ENCODE measurements at regions not wholly inside any gene's neighbourhood (a gene's known extent, or its start where the extent isn't known, plus 50 kb on each side); places are given as distances from the start of the nearest gene placed in this dataset.

DNA sequence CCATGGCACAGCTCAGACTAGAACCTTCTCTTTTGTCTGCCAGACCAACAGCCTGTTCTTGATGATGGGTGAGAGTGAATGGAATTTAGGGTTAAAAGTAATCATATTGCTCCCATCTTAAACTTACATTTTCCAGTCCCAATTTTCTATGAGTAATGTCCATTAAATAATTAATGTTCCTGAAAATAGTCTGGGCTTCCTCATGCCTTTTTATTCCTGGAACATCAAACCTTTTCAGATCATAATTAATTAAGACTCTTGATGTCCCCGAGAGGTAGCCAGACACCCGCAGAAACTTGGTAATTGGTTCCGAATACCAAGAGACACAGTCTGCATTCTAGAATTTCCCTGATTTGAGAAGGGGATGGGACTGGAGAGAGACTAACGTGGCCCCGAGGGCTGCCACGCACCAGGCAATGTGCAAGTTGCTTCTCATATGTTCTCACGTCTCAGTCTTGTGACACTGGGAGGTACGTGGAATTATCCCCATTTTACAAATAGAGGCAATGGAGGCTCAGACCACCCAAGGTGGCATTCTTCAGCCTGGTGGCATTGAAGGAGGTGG is 78.6 kb upstream of the TOX2 start:
- no peaks in the 10 kb centered on the region for H3K4me1 Mint-ChIP-seq
- no peak overlapping the region for H3K27ac Mint-ChIP-seq
- TF ChIP-seq, protein P1, sequence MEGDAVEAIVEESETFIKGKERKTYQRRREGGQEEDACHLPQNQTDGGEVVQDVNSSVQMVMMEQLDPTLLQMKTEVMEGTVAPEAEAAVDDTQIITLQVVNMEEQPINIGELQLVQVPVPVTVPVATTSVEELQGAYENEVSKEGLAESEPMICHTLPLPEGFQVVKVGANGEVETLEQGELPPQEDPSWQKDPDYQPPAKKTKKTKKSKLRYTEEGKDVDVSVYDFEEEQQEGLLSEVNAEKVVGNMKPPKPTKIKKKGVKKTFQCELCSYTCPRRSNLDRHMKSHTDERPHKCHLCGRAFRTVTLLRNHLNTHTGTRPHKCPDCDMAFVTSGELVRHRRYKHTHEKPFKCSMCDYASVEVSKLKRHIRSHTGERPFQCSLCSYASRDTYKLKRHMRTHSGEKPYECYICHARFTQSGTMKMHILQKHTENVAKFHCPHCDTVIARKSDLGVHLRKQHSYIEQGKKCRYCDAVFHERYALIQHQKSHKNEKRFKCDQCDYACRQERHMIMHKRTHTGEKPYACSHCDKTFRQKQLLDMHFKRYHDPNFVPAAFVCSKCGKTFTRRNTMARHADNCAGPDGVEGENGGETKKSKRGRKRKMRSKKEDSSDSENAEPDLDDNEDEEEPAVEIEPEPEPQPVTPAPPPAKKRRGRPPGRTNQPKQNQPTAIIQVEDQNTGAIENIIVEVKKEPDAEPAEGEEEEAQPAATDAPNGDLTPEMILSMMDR (IDR thresholded peaks at IDR 0.05; ENCODE audit: unreplicated experiment), result no peak
- no peaks in the 10 kb centered on the region for H3K36me3 Mint-ChIP-seq
- DNase-seq (ENCODE audit: low spot score in 2 of 2, unreplicated experiment in 2 of 2), result no peak
- H3K9me3 Mint-ChIP-seq, result no peaks in the 10 kb centered on the region
- no peak overlapping the region for H3K4me3 Mint-ChIP-seq
- H3K27me3 Mint-ChIP-seq (ENCODE audit: low read depth), result peaks cover 27% of the 10 kb centered on the region

DNA sequence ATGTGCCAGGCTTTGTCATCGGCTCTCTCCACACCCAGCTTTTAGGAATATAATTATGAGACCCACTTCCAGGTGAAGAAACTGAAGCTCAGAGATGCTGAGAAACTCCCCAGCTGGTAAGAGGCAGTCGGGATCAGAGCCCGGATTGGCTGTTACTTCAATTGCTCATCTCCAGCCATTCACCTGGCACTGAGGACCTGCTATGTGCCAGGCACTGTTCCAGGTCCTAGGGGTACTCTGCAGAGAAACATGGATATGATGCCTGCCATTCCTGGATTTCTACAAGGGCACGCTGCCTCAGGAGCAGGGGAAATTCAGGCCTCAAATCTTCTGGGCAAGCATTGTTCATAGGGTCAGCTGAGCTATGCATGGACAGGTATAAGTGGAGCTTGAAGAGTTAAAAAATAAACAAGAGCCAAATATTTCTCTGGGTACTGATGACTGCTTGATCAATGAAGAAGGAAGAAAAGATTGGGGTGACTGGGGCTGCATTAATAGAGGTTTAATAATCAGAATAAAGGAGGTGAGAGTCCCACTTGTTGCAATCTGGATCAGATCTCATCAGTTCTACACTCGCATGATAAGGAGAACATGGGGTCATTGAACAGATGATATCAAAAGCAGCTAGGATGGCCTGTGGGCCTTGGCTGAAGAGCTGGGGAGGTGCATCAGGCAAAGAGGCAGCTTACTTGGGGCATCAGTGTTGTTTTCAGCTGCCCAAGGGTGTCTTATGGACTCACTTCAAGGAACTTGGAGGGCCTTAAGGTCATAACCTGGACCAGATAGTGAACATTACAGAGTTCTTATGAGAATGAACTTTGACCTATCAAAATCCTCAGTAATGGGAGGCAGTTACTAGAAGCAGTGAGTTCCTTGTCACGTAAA is 80.9 kb upstream of the TOX2 start:
- no peaks in the 10 kb centered on the region for H3K4me1 Mint-ChIP-seq
- peaks cover 30% of the 10 kb centered on the region for H3K27me3 Mint-ChIP-seq (ENCODE audit: low read depth)
- TF ChIP-seq, protein P1 (IDR thresholded peaks at IDR 0.05; ENCODE audit: unreplicated experiment), result no peak
- no peaks in the 10 kb centered on the region for H3K36me3 Mint-ChIP-seq
- no peak for DNase-seq (ENCODE audit: low spot score in 2 of 2, unreplicated experiment in 2 of 2)
- H3K27ac Mint-ChIP-seq, result no peak overlapping the region
- H3K9me3 Mint-ChIP-seq, result peaks cover 4% of the 10 kb centered on the region
- no peak overlapping the region for H3K4me3 Mint-ChIP-seq

- H3K36me3 Mint-ChIP-seq, result no peaks in the 10 kb centered on the region
- DNase-seq (ENCODE audit: low spot score in 2 of 2, unreplicated experiment in 2 of 2), result no peak
- H3K27me3 Mint-ChIP-seq (ENCODE audit: low read depth), result peaks cover 38% of the 10 kb centered on the region
- TF ChIP-seq, protein P1 (IDR thresholded peaks at IDR 0.05; ENCODE audit: unreplicated experiment), result no peak
- no peak overlapping the region for H3K4me3 Mint-ChIP-seq
- no peak overlapping the region for H3K27ac Mint-ChIP-seq
- no peaks in the 10 kb centered on the region for H3K4me1 Mint-ChIP-seq
- peaks cover 4% of the 10 kb centered on the region for H3K9me3 Mint-ChIP-seq
Observed at GRCh38 chr20:43832961-43833360, 81.7 kb upstream of the TOX2 start.

DNA sequence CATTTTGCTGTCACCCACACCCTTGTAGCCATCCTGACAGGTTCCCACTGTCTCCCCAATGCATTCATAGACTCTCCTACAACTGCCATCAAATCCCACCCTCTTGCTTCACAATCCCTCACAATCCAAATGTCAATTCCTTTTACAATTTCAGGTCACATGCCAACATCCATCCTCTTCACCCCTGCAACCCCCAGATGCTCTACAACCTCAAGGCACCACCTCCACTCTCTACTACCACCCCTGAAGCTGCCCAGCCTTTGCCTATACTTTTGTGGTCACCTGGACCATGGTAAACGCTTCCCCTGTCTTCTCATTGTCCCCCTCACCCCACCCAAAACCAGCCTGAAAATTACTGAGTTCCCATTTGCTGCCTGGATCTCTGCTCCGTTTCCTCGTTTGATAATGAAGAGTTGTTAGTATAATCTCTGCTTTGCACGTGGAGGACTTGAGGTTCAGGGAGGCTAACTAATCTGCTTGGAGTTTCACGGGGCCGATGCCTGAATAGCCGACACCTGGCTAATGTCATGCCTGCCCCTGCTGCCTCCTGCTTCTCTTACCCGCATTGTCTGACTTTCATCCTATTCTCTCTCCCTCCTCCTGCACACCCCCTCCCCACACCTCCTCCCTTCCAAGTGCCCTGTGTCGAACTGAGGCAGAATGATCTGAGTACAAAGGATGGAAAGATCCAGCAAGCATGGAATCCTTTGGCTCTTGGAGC is 82.4 kb upstream of the TOX2 start:
- Mint-ChIP-seq H3K36me3 (no peaks in the 10 kb centered on the region), H3K27me3 (ENCODE audit: low read depth) (peaks cover 42% of the 10 kb centered on the region), H3K4me1 (no peaks in the 10 kb centered on the region), H3K4me3 (no peak overlapping the region), H3K9me3 (peaks cover 4% of the 10 kb centered on the region), H3K27ac (no peak overlapping the region)
- TF ChIP-seq, protein P1 (IDR thresholded peaks at IDR 0.05; ENCODE audit: unreplicated experiment), result no peak
- no peak for DNase-seq (ENCODE audit: low spot score in 2 of 2, unreplicated experiment in 2 of 2)

GRCh38 chr20:43831481-43832065 is 83.1 kb upstream of the TOX2 start:
- H3K4me1 Mint-ChIP-seq, result no peaks in the 10 kb centered on the region
- H3K9me3 Mint-ChIP-seq, result peaks cover 4% of the 10 kb centered on the region
- H3K36me3 Mint-ChIP-seq, result no peaks in the 10 kb centered on the region
- H3K4me3 Mint-ChIP-seq, result no peak overlapping the region
- no peak overlapping the region for H3K27ac Mint-ChIP-seq
- TF ChIP-seq, protein P1 (IDR thresholded peaks at IDR 0.05; ENCODE audit: unreplicated experiment), result no peak
- H3K27me3 Mint-ChIP-seq (ENCODE audit: low read depth), result peaks cover 49% of the 10 kb centered on the region
- DNase-seq (ENCODE audit: low spot score in 2 of 2, unreplicated experiment in 2 of 2), result no peak

All from mesothelial cell of epicardium (in vitro differentiated cells).